NCI-H345 treated with DMSO at 0.1 percent for 48 hours (cell line): ENCODE measurements at regions not wholly inside any gene's neighbourhood (a gene's known extent, or its start where the extent isn't known, plus 50 kb on each side); places are given as distances from the start of the nearest gene placed in this dataset.
"Not testable (repeated sequence)": the region's sequence is repeated elsewhere in the genome, so short reads cannot be mapped to it uniquely, and the experiment has no call there.

ENCODE experiments used
- DNase-seq: peaks from one replicate; lab custom pipeline; 2025; ENCODE audit not compliant: unreplicated experiment; lab: John Stamatoyannopoulos, UW

- no peak for DNase-seq
Observed at GRCh38 chr6:168179702-168180382, 100.8 kb upstream of the FRMD1 start.

GRCh38 chr6:168179133-168179532, 100.1 kb upstream of the FRMD1 start:
- DNase-seq = peak; percentile 64

- no peak for DNase-seq
Observed at GRCh38 chr6:168177103-168177891, 98.3 kb upstream of the FRMD1 start.

GRCh38 chr6:168171673-168172353, 92.8 kb upstream of the FRMD1 start:
- DNase-seq = no peak

- DNase-seq = no peak
Observed at GRCh38 chr6:168170841-168171601, 92.0 kb upstream of the FRMD1 start.

- no peak for DNase-seq
Observed at GRCh38 chr6:168169624-168170023, 90.6 kb upstream of the FRMD1 start.

- not testable (repeated sequence) for DNase-seq
Observed at GRCh38 chr6:168168936-168169335, 89.9 kb upstream of the FRMD1 start.

GRCh38 chr6:168168330-168168729, 89.3 kb upstream of the FRMD1 start:
- DNase-seq = not testable (repeated sequence)

GRCh38 chr6:168167431-168168315, 88.7 kb upstream of the FRMD1 start:
- no peak for DNase-seq

- no peak for DNase-seq
Observed at GRCh38 chr6:168166627-168167026, 87.6 kb upstream of the FRMD1 start.

GRCh38 chr6:168165891-168166290, 86.9 kb upstream of the FRMD1 start:
- DNase-seq = no peak

GRCh38 chr6:168165373-168165772, 86.4 kb upstream of the FRMD1 start:
- no peak for DNase-seq

- no peak for DNase-seq
Observed at GRCh38 chr6:168164462-168165061, 85.5 kb upstream of the FRMD1 start.

GRCh38 chr6:168163096-168163731, 84.2 kb upstream of the FRMD1 start:
- DNase-seq = no peak

GRCh38 chr6:168162366-168162765, 83.4 kb upstream of the FRMD1 start:
- no peak for DNase-seq

GRCh38 chr6:168161371-168161750, 82.3 kb upstream of the FRMD1 start:
- DNase-seq = no peak

GRCh38 chr6:168160506-168161370, 81.7 kb upstream of the FRMD1 start:
- DNase-seq = no peak

GRCh38 chr6:168159506-168159905, 80.5 kb upstream of the FRMD1 start:
- no peak for DNase-seq
